ENCODE measurements at regions not wholly inside any gene's neighbourhood (a gene's known extent, or its start where the extent isn't known, plus 50 kb on each side); places are given as distances from the start of the nearest gene placed in this dataset.
"Not testable (repeated sequence)": the region's sequence is repeated elsewhere in the genome, so short reads cannot be mapped to it uniquely, and the experiment has no call there.

DNA sequence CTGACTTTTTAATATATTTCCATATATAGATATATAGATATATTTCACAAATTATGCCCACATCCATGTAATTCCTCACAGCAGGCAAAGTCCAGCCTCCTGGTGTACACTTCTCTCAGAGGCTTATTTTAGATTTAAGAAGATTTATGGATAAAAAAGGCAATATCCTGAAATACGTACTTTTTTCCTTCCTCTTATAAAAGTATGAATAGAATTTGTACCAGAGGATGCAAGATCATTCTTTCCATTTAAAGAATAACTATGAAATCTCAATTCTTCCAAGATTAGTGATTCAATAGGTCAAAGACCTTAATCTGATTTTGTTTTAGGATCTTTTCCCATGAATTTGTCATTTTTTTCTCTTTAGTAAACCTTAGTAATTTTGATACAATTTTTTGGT is 597.9 kb upstream of the TBL1XR1 start:
- no peak overlapping the region for H3K27ac ChIP-seq (ENCODE audit: low read depth, low read length)
- H2BK120ac ChIP-seq (ENCODE audit: low read depth, low read length), result no peak overlapping the region
- H3K4me1 ChIP-seq (ENCODE audit: control insufficient read depth, low read depth, low read length), result no peaks in the 10 kb centered on the region
- no peaks in the 10 kb centered on the region for H3K27me3 ChIP-seq (ENCODE audit: insufficient read depth, low read length, poor library complexity)
- H3K9ac ChIP-seq (ENCODE audit: low read length), result no peak overlapping the region
- no peak overlapping the region for H3K18ac ChIP-seq (ENCODE audit: low read length)
- H3K4me3 ChIP-seq (ENCODE audit: low read length), result no peak overlapping the region
- no peak for DNase-seq
- no peak overlapping the region for H3K4ac ChIP-seq (ENCODE audit: low read depth, low read length)
- H4K8ac ChIP-seq (ENCODE audit: low read depth, low read length), result no peak overlapping the region
- H3K56ac ChIP-seq (ENCODE audit: low read length), result no peak overlapping the region
- no peak overlapping the region for H2BK5ac ChIP-seq (ENCODE audit: low read length)
- H2BK15ac ChIP-seq (replicated peaks; ENCODE audit: low read depth), result no peak overlapping the region
- no peaks in the 10 kb centered on the region for H3K36me3 ChIP-seq (ENCODE audit: control insufficient read depth, insufficient read depth, low read length)
- no CpG with 5 or more reads among the region's 1 CpG for WGBS (ENCODE audit: extremely low coverage, insufficient coverage, low lambda C conversion rate)
- no peak overlapping the region for H3K4me2 ChIP-seq (ENCODE audit: low read length)
- no peaks in the 10 kb centered on the region for H3K79me2 ChIP-seq (ENCODE audit: control insufficient read depth, insufficient read depth, low read length)
- no peaks in the 10 kb centered on the region for H3K79me1 ChIP-seq (ENCODE audit: low read length)
- H2AK5ac ChIP-seq (ENCODE audit: low read length), result no peak overlapping the region
- H3K23ac ChIP-seq (ENCODE audit: low read length), result no peak overlapping the region
- no peak overlapping the region for H4K5ac ChIP-seq (ENCODE audit: low read length)

- H4K5ac ChIP-seq (ENCODE audit: low read length), result no peak overlapping the region
- no peak overlapping the region for H2BK5ac ChIP-seq (ENCODE audit: low read length)
- H3K4me3 ChIP-seq (ENCODE audit: low read length), result no peak overlapping the region
- H3K4ac ChIP-seq (ENCODE audit: low read depth, low read length), result no peak overlapping the region
- no peak overlapping the region for H3K4me2 ChIP-seq (ENCODE audit: low read length)
- H3K23ac ChIP-seq (ENCODE audit: low read length), result no peak overlapping the region
- no peak overlapping the region for H2AK5ac ChIP-seq (ENCODE audit: low read length)
- H3K9ac ChIP-seq (ENCODE audit: low read length), result no peak overlapping the region
- H4K8ac ChIP-seq (ENCODE audit: low read depth, low read length), result no peak overlapping the region
- H3K36me3 ChIP-seq (ENCODE audit: control insufficient read depth, insufficient read depth, low read length), result no peaks in the 10 kb centered on the region
- H3K56ac ChIP-seq (ENCODE audit: low read length), result no peak overlapping the region
- H3K27ac ChIP-seq (ENCODE audit: low read depth, low read length), result no peak overlapping the region
- H2BK120ac ChIP-seq (ENCODE audit: low read depth, low read length), result no peak overlapping the region
- H3K79me1 ChIP-seq (ENCODE audit: low read length), result no peaks in the 10 kb centered on the region
- no peaks in the 10 kb centered on the region for H3K4me1 ChIP-seq (ENCODE audit: control insufficient read depth, low read depth, low read length)
- no peak overlapping the region for H2BK15ac ChIP-seq (replicated peaks; ENCODE audit: low read depth)
- no peaks in the 10 kb centered on the region for H3K79me2 ChIP-seq (ENCODE audit: control insufficient read depth, insufficient read depth, low read length)
- no peak overlapping the region for H3K18ac ChIP-seq (ENCODE audit: low read length)
- no peaks in the 10 kb centered on the region for H3K27me3 ChIP-seq (ENCODE audit: insufficient read depth, low read length, poor library complexity)
- no peak for DNase-seq
These were observed 598.6 kb upstream of the TBL1XR1 start for GRCh38 chr3:177795859-177796258.

GRCh38 chr3:177800147-177800546 is 602.9 kb upstream of the TBL1XR1 start:
- H4K5ac ChIP-seq (ENCODE audit: low read length); H3K36me3 ChIP-seq (ENCODE audit: control insufficient read depth, insufficient read depth, low read length); H2BK120ac ChIP-seq (ENCODE audit: low read depth, low read length); H3K79me1 ChIP-seq (ENCODE audit: low read length); H4K8ac ChIP-seq (ENCODE audit: low read depth, low read length); H3K56ac ChIP-seq (ENCODE audit: low read length); H3K4ac ChIP-seq (ENCODE audit: low read depth, low read length); H3K23ac ChIP-seq (ENCODE audit: low read length); H3K27me3 ChIP-seq (ENCODE audit: insufficient read depth, low read length, poor library complexity); H2BK15ac ChIP-seq (replicated peaks; ENCODE audit: low read depth); H3K4me1 ChIP-seq (ENCODE audit: control insufficient read depth, low read depth, low read length); H3K9ac ChIP-seq (ENCODE audit: low read length); H3K79me2 ChIP-seq (ENCODE audit: control insufficient read depth, insufficient read depth, low read length); DNase-seq; H3K18ac ChIP-seq (ENCODE audit: low read length); H3K4me2 ChIP-seq (ENCODE audit: low read length); H2BK5ac ChIP-seq (ENCODE audit: low read length); H2AK5ac ChIP-seq (ENCODE audit: low read length); H3K4me3 ChIP-seq (ENCODE audit: low read length); H3K27ac ChIP-seq (ENCODE audit: low read depth, low read length): not testable (repeated sequence)
- no CpG with 5 or more reads among the region's 3 CpGs for WGBS (ENCODE audit: extremely low coverage, insufficient coverage, low lambda C conversion rate)

GRCh38 chr3:177800561-177800960 is 603.3 kb upstream of the TBL1XR1 start:
- no CpG with 5 or more reads among the region's 3 CpGs for WGBS (ENCODE audit: extremely low coverage, insufficient coverage, low lambda C conversion rate)
- Histone ChIP-seq H3K9ac (ENCODE audit: low read length) (no peak overlapping the region), H3K27ac (ENCODE audit: low read depth, low read length) (no peak overlapping the region)

GRCh38 chr3:177802151-177802900 is 605.0 kb upstream of the TBL1XR1 start:
- no peak overlapping the region for H3K23ac ChIP-seq (ENCODE audit: low read length)
- H3K36me3 ChIP-seq (ENCODE audit: control insufficient read depth, insufficient read depth, low read length), result no peaks in the 10 kb centered on the region
- no peak overlapping the region for H4K5ac ChIP-seq (ENCODE audit: low read length)
- no peak overlapping the region for H3K27ac ChIP-seq (ENCODE audit: low read depth, low read length)
- H3K18ac ChIP-seq (ENCODE audit: low read length), result peak overlapping the region; percentile 9
- peak overlapping the region; percentile 57 for H2BK15ac ChIP-seq (replicated peaks; ENCODE audit: low read depth)
- H3K56ac ChIP-seq (ENCODE audit: low read length), result no peak overlapping the region
- no peak overlapping the region for H2BK5ac ChIP-seq (ENCODE audit: low read length)
- H3K79me1 ChIP-seq (ENCODE audit: low read length), result no peaks in the 10 kb centered on the region
- H3K4me1 ChIP-seq (ENCODE audit: control insufficient read depth, low read depth, low read length), result no peaks in the 10 kb centered on the region
- peak overlapping the region; percentile 14 for H2BK120ac ChIP-seq (ENCODE audit: low read depth, low read length)
- H3K79me2 ChIP-seq (ENCODE audit: control insufficient read depth, insufficient read depth, low read length), result no peaks in the 10 kb centered on the region
- peak overlapping the region; percentile 36 for H3K4ac ChIP-seq (ENCODE audit: low read depth, low read length)
- H3K4me3 ChIP-seq (ENCODE audit: low read length), result no peak overlapping the region
- WGBS (ENCODE audit: extremely low coverage, insufficient coverage, low lambda C conversion rate), result no CpG with 5 or more reads among the region's 5 CpGs
- no peaks in the 10 kb centered on the region for H3K27me3 ChIP-seq (ENCODE audit: insufficient read depth, low read length, poor library complexity)
- H4K8ac ChIP-seq (ENCODE audit: low read depth, low read length), result no peak overlapping the region
- no peak overlapping the region for H2AK5ac ChIP-seq (ENCODE audit: low read length)
- H3K4me2 ChIP-seq (ENCODE audit: low read length), result no peak overlapping the region
- H3K9ac ChIP-seq (ENCODE audit: low read length), result no peak overlapping the region
- no peak for DNase-seq

More at GRCh38 chr3:177800561-177800960, 603.3 kb upstream of the TBL1XR1 start:
- Histone ChIP-seq H2BK15ac (replicated peaks; ENCODE audit: low read depth) (no peak overlapping the region), H3K4me1 (ENCODE audit: control insufficient read depth, low read depth, low read length) (no peaks in the 10 kb centered on the region), H3K4me3 (ENCODE audit: low read length) (no peak overlapping the region), H3K56ac (ENCODE audit: low read length) (no peak overlapping the region), H3K27me3 (ENCODE audit: insufficient read depth, low read length, poor library complexity) (no peaks in the 10 kb centered on the region), H2BK5ac (ENCODE audit: low read length) (no peak overlapping the region), H2BK120ac (ENCODE audit: low read depth, low read length) (no peak overlapping the region), H3K23ac (ENCODE audit: low read length) (no peak overlapping the region), H2AK5ac (ENCODE audit: low read length) (no peak overlapping the region), H3K4ac (ENCODE audit: low read depth, low read length) (no peak overlapping the region), H3K36me3 (ENCODE audit: control insufficient read depth, insufficient read depth, low read length) (no peaks in the 10 kb centered on the region), H3K18ac (ENCODE audit: low read length) (no peak overlapping the region), H3K4me2 (ENCODE audit: low read length) (no peak overlapping the region), H3K79me2 (ENCODE audit: control insufficient read depth, insufficient read depth, low read length) (no peaks in the 10 kb centered on the region), H3K79me1 (ENCODE audit: low read length) (no peaks in the 10 kb centered on the region), H4K5ac (ENCODE audit: low read length) (no peak overlapping the region), H4K8ac (ENCODE audit: low read depth, low read length) (no peak overlapping the region)
- DNase-seq, result no peak

GRCh38 chr3:177803500-177803899 is 606.2 kb upstream of the TBL1XR1 start:
- Histone ChIP-seq H4K8ac (ENCODE audit: low read depth, low read length) (no peak overlapping the region), H3K4me1 (ENCODE audit: control insufficient read depth, low read depth, low read length) (no peaks in the 10 kb centered on the region), H3K36me3 (ENCODE audit: control insufficient read depth, insufficient read depth, low read length) (no peaks in the 10 kb centered on the region), H3K27ac (ENCODE audit: low read depth, low read length) (no peak overlapping the region), H3K23ac (ENCODE audit: low read length) (no peak overlapping the region), H3K4me2 (ENCODE audit: low read length) (no peak overlapping the region), H3K9ac (ENCODE audit: low read length) (no peak overlapping the region), H2BK120ac (ENCODE audit: low read depth, low read length) (no peak overlapping the region), H3K56ac (ENCODE audit: low read length) (no peak overlapping the region), H3K79me2 (ENCODE audit: control insufficient read depth, insufficient read depth, low read length) (no peaks in the 10 kb centered on the region), H3K4ac (ENCODE audit: low read depth, low read length) (no peak overlapping the region), H4K5ac (ENCODE audit: low read length) (no peak overlapping the region), H2BK15ac (replicated peaks; ENCODE audit: low read depth) (no peak overlapping the region), H3K18ac (ENCODE audit: low read length) (no peak overlapping the region), H3K27me3 (ENCODE audit: insufficient read depth, low read length, poor library complexity) (no peaks in the 10 kb centered on the region), H3K79me1 (ENCODE audit: low read length) (no peaks in the 10 kb centered on the region), H2AK5ac (ENCODE audit: low read length) (no peak overlapping the region), H3K4me3 (ENCODE audit: low read length) (no peak overlapping the region), H2BK5ac (ENCODE audit: low read length) (no peak overlapping the region)
- DNase-seq, result no peak
- WGBS (ENCODE audit: extremely low coverage, insufficient coverage, low lambda C conversion rate), result no CpG with 5 or more reads among the region's 4 CpGs

Data from mesendoderm (in vitro differentiated cells).